ENCODE measurements at regions not wholly inside any gene's neighbourhood (a gene's known extent, or its start where the extent isn't known, plus 50 kb on each side); places are given as distances from the start of the nearest gene placed in this dataset.

GRCh38 chr2:234335661-234336228 lies 161.1 kb downstream of the ARL4C start:
- DNase-seq (ENCODE audit: low spot score): peak; percentile 74

GRCh38 chr2:234334756-234335155 lies 162.1 kb downstream of the ARL4C start:
- DNase-seq (ENCODE audit: low spot score): no peak

- DNase-seq (ENCODE audit: low spot score): no peak
These were observed 162.7 kb downstream of the ARL4C start for GRCh38 chr2:234334151-234334550.

GRCh38 chr2:234333168-234334130 lies 163.4 kb downstream of the ARL4C start:
- no peak for DNase-seq (ENCODE audit: low spot score)

GRCh38 chr2:234331966-234332365 lies 164.9 kb downstream of the ARL4C start:
- no peak for DNase-seq (ENCODE audit: low spot score)

GRCh38 chr2:234331566-234331965 lies 165.3 kb downstream of the ARL4C start:
- no peak for DNase-seq (ENCODE audit: low spot score)

GRCh38 chr2:234330902-234331301 lies 166.0 kb downstream of the ARL4C start:
- no peak for DNase-seq (ENCODE audit: low spot score)

- DNase-seq (ENCODE audit: low spot score): no peak
These were observed 167.5 kb downstream of the ARL4C start for GRCh38 chr2:234329202-234329960.

- DNase-seq (ENCODE audit: low spot score): no peak
These were observed 168.4 kb downstream of the ARL4C start for GRCh38 chr2:234328444-234328990.

GRCh38 chr2:234326694-234327093 lies 170.2 kb downstream of the ARL4C start:
- DNase-seq (ENCODE audit: low spot score): no peak

- peak; percentile 63 for DNase-seq (ENCODE audit: low spot score)
These were observed 172.8 kb downstream of the ARL4C start for GRCh38 chr2:234324116-234324515.

GRCh38 chr2:234322766-234323465 lies 174.0 kb downstream of the ARL4C start:
- DNase-seq (ENCODE audit: low spot score): no peak

GRCh38 chr2:234320066-234320465 lies 176.8 kb downstream of the ARL4C start:
- no peak for DNase-seq (ENCODE audit: low spot score)

- no peak for DNase-seq (ENCODE audit: low spot score)
These were observed 178.5 kb downstream of the ARL4C start for GRCh38 chr2:234318361-234318760.

GRCh38 chr2:234313558-234313957 lies 183.3 kb downstream of the ARL4C start:
- DNase-seq (ENCODE audit: low spot score): no peak

GRCh38 chr2:234310166-234310565 lies 186.7 kb downstream of the ARL4C start:
- no peak for DNase-seq (ENCODE audit: low spot score)

- DNase-seq (ENCODE audit: low spot score): no peak
These were observed 187.4 kb downstream of the ARL4C start for GRCh38 chr2:234309431-234309830.

GRCh38 chr2:234308813-234309195 lies 188.1 kb downstream of the ARL4C start:
- peak; percentile 8 for DNase-seq (ENCODE audit: low spot score)

- no peak for DNase-seq (ENCODE audit: low spot score)
These were observed 188.6 kb downstream of the ARL4C start for GRCh38 chr2:234308073-234308812.

- DNase-seq (ENCODE audit: low spot score): no peak
These were observed 189.4 kb downstream of the ARL4C start for GRCh38 chr2:234307322-234307961.
